Esophagus muscularis mucosa (tissue), 4 donors: ENCODE measurements at regions not wholly inside any gene's neighbourhood (a gene's known extent, or its start where the extent isn't known, plus 50 kb on each side); places are given as distances from the start of the nearest gene placed in this dataset.
"Not testable (repeated sequence)": the region's sequence is repeated elsewhere in the genome, so short reads cannot be mapped to it uniquely, and the experiment has no call there.

Experiments used
- DNase-seq: peaks from one replicate; pipeline ENCODE4 v3.0.0-alpha.2; 2017; ENCODE audit errors: extremely low spot score
- H3K27ac ChIP-seq, 4 donors: fragments of 200-600 bp; sonication (generic); replicated peaks in 1 of 4; 1 replicate in 3 of 4; 2 replicates in 1 of 4; pipeline ENCODE4 v1.5.1; 2016 to 2019; ENCODE audit warnings: mild to moderate bottlenecking in 1 of 4
- H3K27me3 ChIP-seq, 4 donors: fragments of 200-600 bp; sonication (generic); one replicate each; pipeline versions ENCODE4 v1.5.1 to v1.6.0; 2016 to 2019
- H3K36me3 ChIP-seq, 4 donors: fragments of 200-600 bp; sonication (generic); one replicate each; pipeline ENCODE4 v1.5.1; 2016 to 2019
- H3K4me1 ChIP-seq, 4 donors: fragments of 200-600 bp; sonication (generic); one replicate each; pipeline ENCODE4 v1.5.1; 2016 to 2019
- H3K4me3 ChIP-seq, 4 donors: fragments of 200-600 bp; sonication (generic); 1 replicate in 2 of 4; 2 replicates in 2 of 4; pipeline ENCODE4 v1.5.1; 2016 to 2019; ENCODE audit warnings: mild to moderate bottlenecking in 4 of 4, moderate library complexity in 1 of 4
- H3K9me3 ChIP-seq, 4 donors: fragments of 200-600 bp; sonication (generic); 1 replicate in 3 of 4; 2 replicates in 1 of 4; pipeline ENCODE4 v1.5.1; 2016 to 2019
- CTCF ChIP-seq, 3 experiments: fragments of 200-600 bp in 2 of 3; fragments of 450-650 bp in 1 of 3; sonication (generic) in 2 of 3; IDR thresholded peaks; one replicate each; pipeline ENCODE4 v1.5.1; 2017 to 2019; ENCODE audit warnings: antibody characterized with exemption in 3 of 3, mild to moderate bottlenecking in 2 of 3, moderate library complexity in 1 of 3
- EP300 ChIP-seq: sonication (generic); formaldehyde crosslinking; IDR thresholded peaks from one replicate; pipeline ENCODE4 v1.6.1; 2017; ENCODE audit warnings: antibody characterized with exemption
- POLR2A ChIP-seq: fragments of 450-650 bp; IDR thresholded peaks from one replicate; pipeline ENCODE4 v1.6.1; 2017; ENCODE audit warnings: antibody characterized with exemption, moderate library complexity, mild to moderate bottlenecking, low read depth
- POLR2AphosphoS5 ChIP-seq, 2 donors: sonication (generic); formaldehyde crosslinking; IDR thresholded peaks; one replicate each; pipeline ENCODE4 v1.6.1; 2017; ENCODE audit warnings: antibody characterized with exemption in 2 of 2
- WGBS: methylation state at CpG from one replicate; pipeline ENCODE4 v1.1.5; 2018; 5-methylcytosine and 5-hydroxymethylcytosine counted together
- intact Hi-C: fragments of 100-400 bp; cut with DNase I; formaldehyde crosslinking; loops from one replicate; pipeline ENCODE4 v1.15.1; 2023

DNA sequence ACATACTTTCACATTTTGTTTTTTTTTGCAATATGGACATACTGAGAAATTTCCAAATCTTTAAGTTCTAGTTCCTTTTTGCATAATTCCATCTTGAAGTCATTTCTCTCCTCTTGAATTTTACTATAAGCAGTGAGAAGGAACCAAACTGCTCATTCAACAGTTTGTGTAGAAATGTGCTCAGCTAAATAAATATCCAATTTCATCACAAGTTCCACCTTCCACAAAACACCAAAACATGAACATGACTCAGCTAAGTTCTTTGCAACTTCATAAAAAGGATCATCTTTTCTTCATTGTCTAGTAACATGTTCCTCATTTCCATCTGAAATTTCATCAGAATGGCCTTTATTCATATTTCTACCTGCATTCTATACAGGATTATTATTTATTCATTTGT is 77.3 kb upstream of the FGF13 start:
- no peaks in the 10 kb centered on the region for H3K36me3 ChIP-seq
- no peaks in the 10 kb centered on the region for H3K9me3 ChIP-seq
- intact Hi-C loops = no loop called here
- no peaks in the 10 kb centered on the region for H3K27me3 ChIP-seq
- H3K4me3 ChIP-seq = no peak overlapping the region
- no peak overlapping the region for H3K27ac ChIP-seq
- TF ChIP-seq CTCF (IDR thresholded peaks at IDR 0.05) (no peak), POLR2A (no peak), EP300 (no peak)
- H3K4me1 ChIP-seq = no peaks in the 10 kb centered on the region
- DNase-seq = no peak

DNA sequence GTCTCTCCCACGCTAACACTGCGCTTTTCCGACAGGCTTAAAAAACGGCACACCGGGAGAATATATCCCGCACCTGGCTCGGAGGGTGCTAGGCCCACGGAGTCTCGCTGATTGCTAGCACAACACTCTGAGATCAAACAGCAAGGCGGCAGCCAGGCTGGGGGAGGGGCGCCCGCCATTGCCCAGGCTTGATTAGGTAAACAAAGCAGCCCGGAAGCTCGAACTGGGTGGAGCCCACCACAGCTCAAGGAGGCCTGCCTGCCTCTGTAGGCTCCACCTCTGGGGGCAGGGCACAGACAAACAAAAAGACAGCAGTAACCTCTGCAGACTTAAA is 67.0 kb upstream of the FGF13 start:
- H3K36me3 ChIP-seq, H3K4me3 ChIP-seq, H3K9me3 ChIP-seq, intact Hi-C loops, H3K27ac ChIP-seq, DNase-seq, H3K27me3 ChIP-seq, H3K4me1 ChIP-seq: not testable (repeated sequence)
- WGBS = 87% methylated on average over 9 of the region's 14 CpGs

DNA sequence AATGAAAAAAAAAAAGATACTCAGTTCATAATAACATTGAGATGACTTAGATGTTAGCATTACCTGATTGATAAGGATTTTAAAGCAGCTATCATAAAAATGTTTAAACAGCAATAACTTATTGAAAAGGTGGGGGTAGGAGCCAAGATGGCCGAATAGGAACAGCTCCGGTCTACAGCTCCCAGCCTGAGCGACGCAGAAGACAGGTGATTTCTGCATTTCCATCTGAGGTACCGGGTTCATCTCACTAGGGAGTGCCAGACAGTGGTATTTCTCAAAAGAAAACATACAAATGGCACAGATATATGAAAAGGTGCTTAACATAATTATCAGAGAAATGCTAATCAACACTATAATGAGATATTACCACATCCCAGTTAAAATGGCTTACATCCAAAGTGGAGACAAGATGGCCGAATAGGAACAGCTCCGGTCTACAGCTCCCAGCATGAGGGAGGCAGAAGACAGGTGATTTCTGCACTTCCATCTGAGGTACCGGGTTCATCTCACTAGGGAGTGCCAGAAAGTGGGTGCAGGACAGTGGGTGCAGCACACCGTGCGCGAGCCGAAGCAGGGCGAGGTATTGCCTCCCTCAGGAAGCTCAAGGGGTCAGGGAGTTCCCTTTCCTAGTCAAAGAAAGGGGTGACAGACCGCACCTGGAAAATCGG is 66.5 kb upstream of the FGF13 start:
- H3K27ac ChIP-seq, H3K9me3 ChIP-seq, H3K4me1 ChIP-seq, intact Hi-C loops, H3K4me3 ChIP-seq, DNase-seq, H3K36me3 ChIP-seq, H3K27me3 ChIP-seq: not testable (repeated sequence)
- WGBS = 77% methylated on average over 15 of the region's 15 CpGs

DNA sequence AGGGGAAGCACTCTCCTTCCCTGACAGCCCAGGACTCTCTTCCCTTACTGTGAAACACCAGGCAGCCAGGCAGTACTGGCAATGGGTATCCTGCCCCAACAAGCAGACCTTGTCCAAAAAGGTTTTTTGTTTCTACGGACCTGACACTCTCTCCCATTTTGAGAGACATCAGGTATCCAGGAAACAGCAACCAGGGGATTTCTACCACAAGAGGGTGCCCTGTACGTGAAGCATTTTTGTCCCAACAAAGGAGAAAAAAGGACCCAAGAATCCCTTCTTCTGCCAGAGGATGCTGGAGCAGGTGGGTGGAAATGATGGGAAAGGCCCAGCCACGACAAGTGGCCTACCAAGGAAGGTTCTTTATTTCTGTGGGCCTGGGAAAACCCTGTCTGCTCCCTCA is 65.7 kb upstream of the FGF13 start:
- TF ChIP-seq EP300 = no peak
- no peak for TF ChIP-seq POLR2AphosphoS5 (IDR thresholded peaks at IDR 0.05)
- no peak for TF ChIP-seq POLR2A
- TF ChIP-seq CTCF (IDR thresholded peaks at IDR 0.05) = no peak
- H3K9me3 ChIP-seq = no peaks in the 10 kb centered on the region
- no peaks in the 10 kb centered on the region for H3K27me3 ChIP-seq
- DNase-seq = no peak
- no peak overlapping the region for H3K27ac ChIP-seq
- no peaks in the 10 kb centered on the region for H3K36me3 ChIP-seq
- 73% methylated on average over 3 of the region's 3 CpGs for WGBS
- no peaks in the 10 kb centered on the region for H3K4me1 ChIP-seq
- intact Hi-C loops = no loop called here
- no peak overlapping the region for H3K4me3 ChIP-seq

DNA sequence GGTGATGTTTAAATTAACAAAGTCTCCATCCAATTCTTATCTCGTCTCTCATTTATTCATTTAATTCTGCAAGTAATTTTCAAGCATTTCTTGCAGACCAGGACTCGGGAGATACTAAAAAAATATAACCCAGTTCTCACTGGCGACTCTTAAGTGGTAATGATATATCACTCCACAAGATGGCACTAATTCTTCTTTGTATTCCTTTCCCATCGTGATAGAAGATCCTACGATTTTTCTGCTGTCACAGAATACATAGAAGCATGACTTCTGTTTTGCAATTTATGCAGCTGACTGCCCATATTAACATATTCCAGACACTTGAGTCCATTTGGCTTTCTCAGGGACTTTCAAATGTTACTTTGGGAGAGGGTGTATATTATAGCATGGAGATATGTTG is 64.0 kb upstream of the FGF13 start:
- TF ChIP-seq POLR2A (no peak), CTCF (IDR thresholded peaks at IDR 0.05) (peak in 2 of 3 experiments; percentile 37 to 46)
- intact Hi-C loops = no loop called here
- WGBS = 6% methylated on average over 5 of the region's 5 CpGs
- Histone ChIP-seq H3K9me3 (no peaks in the 10 kb centered on the region), H3K27me3 (no peaks in the 10 kb centered on the region), H3K4me1 (no peaks in the 10 kb centered on the region), H3K27ac (no peak overlapping the region), H3K4me3 (no peak overlapping the region), H3K36me3 (no peaks in the 10 kb centered on the region)
- no peak for DNase-seq

DNA sequence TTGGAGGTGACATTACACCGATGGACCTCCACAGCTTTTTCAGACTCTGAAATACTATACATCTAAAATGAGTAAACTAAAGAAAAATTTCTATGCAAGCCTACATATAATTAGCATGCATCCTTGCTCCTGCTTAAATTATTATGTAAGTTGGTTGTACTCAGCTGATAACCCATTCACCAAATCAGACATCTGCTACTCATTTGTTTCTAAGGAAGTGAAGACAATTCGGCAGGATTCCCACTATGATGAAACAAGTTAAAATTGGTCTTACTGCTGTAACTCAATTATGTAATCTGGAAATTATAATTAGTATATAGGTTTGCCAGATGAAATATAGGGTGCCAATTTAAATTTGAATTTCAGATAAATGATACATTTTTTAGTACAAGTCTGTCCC is 59.5 kb upstream of the FGF13 start:
- Histone ChIP-seq H3K4me3 (no peak overlapping the region), H3K9me3 (no peaks in the 10 kb centered on the region), H3K36me3 (no peaks in the 10 kb centered on the region), H3K4me1 (no peaks in the 10 kb centered on the region), H3K27me3 (no peaks in the 10 kb centered on the region), H3K27ac (no peak overlapping the region)
- no peak for TF ChIP-seq POLR2AphosphoS5 (IDR thresholded peaks at IDR 0.05)
- TF ChIP-seq CTCF (IDR thresholded peaks at IDR 0.05) = no peak
- TF ChIP-seq EP300 = no peak
- no peak for TF ChIP-seq POLR2A
- WGBS = 59% methylated on average over 2 of the region's 2 CpGs
- no peak for DNase-seq
- intact Hi-C loops = loop anchor here (5.0 kb wide), 1 partner anchor 786 kb away; no protein-coding TSS in a partner anchor
